Loucy (cell line): ENCODE measurements at regions not wholly inside any gene's neighbourhood (a gene's known extent, or its start where the extent isn't known, plus 50 kb on each side); places are given as distances from the start of the nearest gene placed in this dataset.

ENCODE experiments used
- H2AFZ ChIP-seq: fragments of 200-600 bp; sonication (generic); 2 replicates; pipeline ENCODE4 v1.6.0; 2016; ENCODE audit warnings: antibody characterized with exemption, mild to moderate bottlenecking, low read length, moderate library complexity
- H3F3A ChIP-seq: fragments of 200-600 bp; 2 replicates; pipeline ENCODE4 v1.6.0; 2016; ENCODE audit warnings: antibody characterized with exemption, low read depth, mild to moderate bottlenecking
- H3K27me3 ChIP-seq: fragments of 200-600 bp; sonication (generic); 2 replicates; pipeline ENCODE4 v1.6.1; 2014; ENCODE audit warnings: low read length, mild to moderate bottlenecking; ENCODE audit not compliant: insufficient read depth, poor library complexity, severe bottlenecking
- H3K36me3 ChIP-seq: fragments of 200-600 bp; sonication (generic); 2 replicates; pipeline ENCODE4 v1.6.1; 2016; ENCODE audit warnings: low read length; ENCODE audit not compliant: insufficient read depth
- H3K4me1 ChIP-seq: fragments of 200-600 bp; sonication (generic); 2 replicates; pipeline ENCODE4 v1.5.1; 2014; ENCODE audit warnings: low read length, mild to moderate bottlenecking; ENCODE audit not compliant: insufficient read depth, poor library complexity, severe bottlenecking
- H3K4me2 ChIP-seq: fragments of 200-600 bp; sonication (generic); 2 replicates; pipeline ENCODE4 v1.6.0; 2014; ENCODE audit warnings: antibody characterized with exemption, low read length, low read depth, mild to moderate bottlenecking; ENCODE audit not compliant: poor library complexity, severe bottlenecking
- H3K4me3 ChIP-seq: fragments of 200-600 bp; sonication (generic); 2 replicates; pipeline ENCODE4 v1.5.1; 2014; ENCODE audit warnings: low read length, mild to moderate bottlenecking, mixed read lengths; ENCODE audit not compliant: poor library complexity, severe bottlenecking
- H3K79me2 ChIP-seq: fragments of 200-600 bp; sonication (generic); 2 replicates; pipeline ENCODE4 v1.6.1; 2014; ENCODE audit warnings: low read length; ENCODE audit not compliant: insufficient read depth
- H3K9ac ChIP-seq: fragments of 200-600 bp; sonication (generic); 2 replicates; pipeline ENCODE4 v1.6.0; 2014; ENCODE audit warnings: mild to moderate bottlenecking, low read depth, low read length, moderate library complexity; ENCODE audit not compliant: poor library complexity, severe bottlenecking
- H3K9me2 ChIP-seq: fragments of 200-600 bp; sonication (generic); replicated peaks from 2 replicates; pipeline ENCODE4 v1.6.1; 2016; ENCODE audit warnings: low read depth, low read length, mixed read lengths
- H3K9me3 ChIP-seq: fragments of 200-600 bp; sonication (generic); 2 replicates; pipeline ENCODE4 v1.6.1; 2014; ENCODE audit warnings: mild to moderate bottlenecking, antibody characterized with exemption, low read length, low read depth; ENCODE audit not compliant: insufficient read depth
- H4K20me1 ChIP-seq: fragments of 200-600 bp; sonication (generic); 2 replicates; pipeline ENCODE4 v1.6.0; 2014; ENCODE audit warnings: antibody characterized with exemption, low read length, mild to moderate bottlenecking; ENCODE audit not compliant: insufficient read depth, poor library complexity, severe bottlenecking
- EZH2phosphoT487 ChIP-seq: fragments of 200-600 bp; IDR thresholded peaks from 2 replicates; pipeline ENCODE4 v1.6.1; 2018; ENCODE audit warnings: antibody characterized with exemption, mild to moderate bottlenecking, moderate library complexity, borderline replicate concordance
- TF ChIP-seq, protein P1 (sequence below): fragments of 200-600 bp; sonication (generic); conservative IDR thresholded peaks from 2 replicates; pipeline ENCODE4 v1.5.1; 2014; ENCODE audit warnings: mild to moderate bottlenecking, antibody characterized with exemption, low read length

DNA sequence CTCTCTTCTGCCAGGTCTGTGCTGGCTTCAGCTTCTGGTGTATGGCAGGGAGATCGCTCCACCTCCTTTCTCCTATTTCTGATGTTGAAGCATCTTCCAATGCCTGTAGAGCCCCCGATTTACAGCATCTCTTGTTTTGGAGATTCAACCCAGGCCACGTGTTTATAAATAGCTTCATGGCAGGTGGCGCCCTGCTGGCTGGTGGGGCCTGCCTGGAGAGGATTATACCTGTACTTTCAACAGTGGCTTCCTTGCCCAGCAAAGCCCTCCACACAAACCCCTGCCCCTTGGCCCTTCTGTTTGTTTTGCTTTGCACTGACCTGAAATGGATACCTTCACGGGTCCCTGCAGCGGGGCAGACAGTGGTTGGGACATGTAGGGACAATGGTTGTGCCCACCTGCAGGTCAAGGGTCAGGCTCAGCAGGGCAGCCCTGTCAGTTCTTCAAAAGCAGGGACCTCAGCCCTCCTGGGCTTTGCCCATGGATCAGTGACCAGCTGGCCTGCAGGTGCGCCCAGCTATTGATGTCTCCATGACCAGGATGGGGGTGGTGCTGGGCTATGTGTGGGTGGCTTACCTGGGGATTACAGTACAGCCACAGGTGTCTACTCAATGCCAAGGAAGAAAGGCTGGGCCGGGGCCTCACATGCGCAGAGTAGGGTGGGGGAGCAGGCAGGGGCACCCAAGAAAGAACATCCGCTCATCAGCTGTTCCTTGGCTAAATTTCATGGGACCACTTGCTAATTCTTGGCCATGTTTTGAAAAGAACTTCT lies 112.7 kb upstream of the PRR23C start:
- Histone ChIP-seq H3K36me3 (no peaks in the 10 kb centered on the region), H3K9me2 (no peaks in the 10 kb centered on the region), H2AFZ (no peak overlapping the region), H3K4me2 (no peak overlapping the region), H3K9ac (no peak overlapping the region), H4K20me1 (no peaks in the 10 kb centered on the region), H3K27me3 (no peaks in the 10 kb centered on the region), H3K79me2 (no peaks in the 10 kb centered on the region), H3K4me3 (no peak overlapping the region), H3K4me1 (peaks cover 21% of the 10 kb centered on the region), H3F3A (no peaks in the 10 kb centered on the region), H3K9me3 (no peaks in the 10 kb centered on the region)
- TF ChIP-seq, protein P1, sequence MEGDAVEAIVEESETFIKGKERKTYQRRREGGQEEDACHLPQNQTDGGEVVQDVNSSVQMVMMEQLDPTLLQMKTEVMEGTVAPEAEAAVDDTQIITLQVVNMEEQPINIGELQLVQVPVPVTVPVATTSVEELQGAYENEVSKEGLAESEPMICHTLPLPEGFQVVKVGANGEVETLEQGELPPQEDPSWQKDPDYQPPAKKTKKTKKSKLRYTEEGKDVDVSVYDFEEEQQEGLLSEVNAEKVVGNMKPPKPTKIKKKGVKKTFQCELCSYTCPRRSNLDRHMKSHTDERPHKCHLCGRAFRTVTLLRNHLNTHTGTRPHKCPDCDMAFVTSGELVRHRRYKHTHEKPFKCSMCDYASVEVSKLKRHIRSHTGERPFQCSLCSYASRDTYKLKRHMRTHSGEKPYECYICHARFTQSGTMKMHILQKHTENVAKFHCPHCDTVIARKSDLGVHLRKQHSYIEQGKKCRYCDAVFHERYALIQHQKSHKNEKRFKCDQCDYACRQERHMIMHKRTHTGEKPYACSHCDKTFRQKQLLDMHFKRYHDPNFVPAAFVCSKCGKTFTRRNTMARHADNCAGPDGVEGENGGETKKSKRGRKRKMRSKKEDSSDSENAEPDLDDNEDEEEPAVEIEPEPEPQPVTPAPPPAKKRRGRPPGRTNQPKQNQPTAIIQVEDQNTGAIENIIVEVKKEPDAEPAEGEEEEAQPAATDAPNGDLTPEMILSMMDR, result no peak
- no peak for TF ChIP-seq EZH2phosphoT487

- TF ChIP-seq, protein P1, result no peak
- no peak for TF ChIP-seq EZH2phosphoT487
- Histone ChIP-seq H3K9ac (no peak overlapping the region), H4K20me1 (no peaks in the 10 kb centered on the region), H3K27me3 (no peaks in the 10 kb centered on the region), H3K9me2 (no peaks in the 10 kb centered on the region), H3K36me3 (no peaks in the 10 kb centered on the region), H3K4me1 (peaks cover 21% of the 10 kb centered on the region), H2AFZ (no peak overlapping the region), H3K79me2 (no peaks in the 10 kb centered on the region), H3K9me3 (no peaks in the 10 kb centered on the region), H3K4me2 (no peak overlapping the region), H3F3A (no peaks in the 10 kb centered on the region), H3K4me3 (no peak overlapping the region)
Measured at GRCh38 chr3:139159356-139159755, 114.7 kb upstream of the PRR23C start.

DNA sequence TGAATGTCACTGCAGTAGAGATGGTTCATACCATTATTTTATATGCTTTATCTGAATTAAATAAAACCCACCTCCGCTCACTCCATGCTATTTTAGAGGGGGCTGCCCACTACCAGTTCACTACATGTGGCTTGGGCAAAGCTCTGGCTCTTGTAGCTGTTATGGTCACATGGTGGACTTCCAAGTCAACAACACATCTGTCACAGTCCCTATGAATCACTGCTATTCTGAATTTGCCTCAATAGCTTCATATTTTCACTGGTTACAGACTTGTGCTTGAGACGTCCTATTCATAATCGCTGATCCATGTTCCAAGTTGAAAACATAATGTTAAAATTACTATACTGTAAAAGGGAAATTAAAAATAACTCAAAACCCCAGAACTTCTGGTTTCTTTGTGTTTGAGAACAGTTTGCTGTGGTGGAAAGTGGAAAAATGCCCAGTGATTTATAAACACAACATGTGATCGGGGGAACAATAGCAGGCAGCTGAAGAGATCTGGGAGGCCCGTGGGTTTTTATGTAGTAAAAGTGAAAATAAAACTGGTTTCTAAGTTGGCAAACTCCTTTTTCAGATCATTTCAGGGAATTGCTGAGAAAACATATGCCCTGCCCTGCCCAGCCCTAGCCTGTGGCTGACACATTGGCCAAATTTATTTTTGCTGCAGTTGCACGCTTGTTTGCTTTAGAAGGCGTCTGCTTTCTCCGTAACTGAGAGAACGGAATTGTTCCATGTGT lies 128.8 kb upstream of the PRR23C start:
- H3K9ac ChIP-seq, result no peak overlapping the region
- no peaks in the 10 kb centered on the region for H3K27me3 ChIP-seq
- H4K20me1 ChIP-seq, result no peaks in the 10 kb centered on the region
- H2AFZ ChIP-seq, result 0 out of 2 replicates have a peak overlapping the region, but pooled peaks have one; percentile 0
- no peak overlapping the region for H3K4me2 ChIP-seq
- H3K79me2 ChIP-seq, result no peaks in the 10 kb centered on the region
- H3K9me3 ChIP-seq, result no peaks in the 10 kb centered on the region
- H3K4me1 ChIP-seq, result no peaks in the 10 kb centered on the region
- no peaks in the 10 kb centered on the region for H3K9me2 ChIP-seq
- H3F3A ChIP-seq, result no peaks in the 10 kb centered on the region
- no peaks in the 10 kb centered on the region for H3K36me3 ChIP-seq
- TF ChIP-seq EZH2phosphoT487, result no peak
- TF ChIP-seq, protein P1, result no peak
- H3K4me3 ChIP-seq, result no peak overlapping the region
